Progenitor cell of endocrine pancreas (in vitro differentiated cells): ENCODE measurements at regions not wholly inside any gene's neighbourhood (a gene's known extent, or its start where the extent isn't known, plus 50 kb on each side); places are given as distances from the start of the nearest gene placed in this dataset.

Experiments used
- DNase-seq: peaks from one replicate; pipeline ENCODE4 v3.0.0; 2021; ENCODE audit warnings: low spot score; ENCODE audit not compliant: unreplicated experiment
- H3K27ac Mint-ChIP-seq: 2 replicates; pipeline ENCODE4 v1.8.0; 2021; ENCODE audit warnings: mild to moderate bottlenecking, moderate library complexity, mixed read lengths
- H3K27me3 Mint-ChIP-seq: 2 replicates; pipeline ENCODE4 v1.8.0; 2021; ENCODE audit warnings: mixed read lengths
- H3K36me3 Mint-ChIP-seq: 2 replicates; pipeline ENCODE4 v1.8.0; 2022; ENCODE audit warnings: mixed read lengths; ENCODE audit not compliant: insufficient read depth
- H3K4me1 Mint-ChIP-seq: 2 replicates; pipeline ENCODE4 v1.8.0; 2021; ENCODE audit warnings: low read depth, mixed read lengths
- H3K4me3 Mint-ChIP-seq: 2 replicates; pipeline ENCODE4 v1.8.0; 2021; ENCODE audit warnings: low read depth, mild to moderate bottlenecking, moderate library complexity, mixed read lengths
- H3K9me3 Mint-ChIP-seq: 2 replicates; pipeline ENCODE4 v1.8.0; 2021; ENCODE audit warnings: low read depth, mixed read lengths
- CTCF ChIP-seq: fragments of 200-600 bp; sonication (generic); IDR thresholded peaks from one replicate; pipeline ENCODE4 v1.5.0; 2021; ENCODE audit warnings: antibody characterized with exemption, mild to moderate bottlenecking; ENCODE audit not compliant: unreplicated experiment

- no peak overlapping the region for H3K27ac Mint-ChIP-seq
- no peak overlapping the region for H3K4me3 Mint-ChIP-seq
- H3K36me3 Mint-ChIP-seq: no peaks in the 10 kb centered on the region
- no peaks in the 10 kb centered on the region for H3K4me1 Mint-ChIP-seq
- TF ChIP-seq CTCF: no peak
- peaks cover 6% of the 10 kb centered on the region for H3K27me3 Mint-ChIP-seq
- no peaks in the 10 kb centered on the region for H3K9me3 Mint-ChIP-seq
- no peak for DNase-seq
Measured at GRCh38 chr2:11093467-11093866, 61.8 kb upstream of the SLC66A3 start.

GRCh38 chr2:11094021-11094810 is 61.1 kb upstream of the SLC66A3 start:
- no peak overlapping the region for H3K27ac Mint-ChIP-seq

GRCh38 chr2:11096591-11096990 is 58.7 kb upstream of the SLC66A3 start:
- Mint-ChIP-seq H3K27ac (no peak overlapping the region), H3K36me3 (no peaks in the 10 kb centered on the region), H3K27me3 (peaks cover 12% of the 10 kb centered on the region), H3K4me1 (no peaks in the 10 kb centered on the region), H3K9me3 (no peaks in the 10 kb centered on the region), H3K4me3 (no peak overlapping the region)
- DNase-seq: no peak
- no peak for TF ChIP-seq CTCF

More at GRCh38 chr2:11094021-11094810, 61.1 kb upstream of the SLC66A3 start:
- Mint-ChIP-seq H3K36me3 (no peaks in the 10 kb centered on the region), H3K9me3 (no peaks in the 10 kb centered on the region), H3K4me3 (no peak overlapping the region), H3K4me1 (no peaks in the 10 kb centered on the region), H3K27me3 (peaks cover 6% of the 10 kb centered on the region)
- TF ChIP-seq CTCF: no peak
- DNase-seq: no peak

GRCh38 chr2:11097038-11097720 is 58.1 kb upstream of the SLC66A3 start:
- no peak for TF ChIP-seq CTCF
- H3K4me3 Mint-ChIP-seq: no peak overlapping the region
- DNase-seq: no peak
- H3K4me1 Mint-ChIP-seq: no peaks in the 10 kb centered on the region
- no peaks in the 10 kb centered on the region for H3K36me3 Mint-ChIP-seq
- peaks cover 14% of the 10 kb centered on the region for H3K27me3 Mint-ChIP-seq
- no peak overlapping the region for H3K27ac Mint-ChIP-seq
- H3K9me3 Mint-ChIP-seq: no peaks in the 10 kb centered on the region

GRCh38 chr2:11097854-11098387 is 57.3 kb upstream of the SLC66A3 start:
- Mint-ChIP-seq H3K9me3 (no peaks in the 10 kb centered on the region), H3K4me1 (no peaks in the 10 kb centered on the region), H3K4me3 (no peak overlapping the region), H3K36me3 (no peaks in the 10 kb centered on the region), H3K27me3 (peaks cover 19% of the 10 kb centered on the region), H3K27ac (no peak overlapping the region)
- TF ChIP-seq CTCF: no peak
- no peak for DNase-seq
